Stimulated activated naive CD8-positive, alpha-beta T cell treated with anti-CD3 and anti-CD28 coated beads, Interleukin-15, Interleukin-2, amounts not matched to agents 100 U/mL and 50 U/mL, for 24 hours (primary cell): ENCODE measurements at regions not wholly inside any gene's neighbourhood (a gene's known extent, or its start where the extent isn't known, plus 50 kb on each side); places are given as distances from the start of the nearest gene placed in this dataset.

Experiments
- ATAC-seq: fragments of 150-1000 bp; cut with Tn5 transposase; one replicate; pipeline ENCODE4 v1.10.0; 2021
- DNase-seq: peaks from one replicate; pipeline ENCODE4 v3.0.0; 2021

DNA sequence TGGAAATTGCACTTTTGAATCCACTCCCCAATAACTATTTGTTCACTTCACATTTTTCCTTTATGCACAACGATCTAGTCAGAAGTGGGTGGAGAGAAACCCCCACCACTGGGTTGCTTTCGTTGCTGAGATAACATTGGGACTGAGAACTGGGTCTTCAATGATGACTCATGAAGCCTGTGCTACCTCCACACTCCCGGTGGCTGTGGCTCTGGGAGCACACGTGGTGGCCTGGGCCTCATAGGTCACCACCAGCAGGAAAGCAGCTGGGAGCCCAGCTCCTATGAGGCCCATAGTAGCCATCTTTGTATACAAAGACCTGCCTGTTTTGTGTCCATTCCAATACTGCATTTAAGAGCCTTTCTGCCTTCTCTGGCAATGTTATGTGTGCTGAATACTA lies 178.0 kb upstream of the SASH1 start:
- ATAC-seq (no peak), DNase-seq (no peak)

GRCh38 chr6:148166339-148166968 lies 176.2 kb upstream of the SASH1 start:
- ATAC-seq: no peak
- DNase-seq: no peak

GRCh38 chr6:148169706-148170105 lies 172.9 kb upstream of the SASH1 start:
- no peak for DNase-seq
- ATAC-seq: no peak

DNA sequence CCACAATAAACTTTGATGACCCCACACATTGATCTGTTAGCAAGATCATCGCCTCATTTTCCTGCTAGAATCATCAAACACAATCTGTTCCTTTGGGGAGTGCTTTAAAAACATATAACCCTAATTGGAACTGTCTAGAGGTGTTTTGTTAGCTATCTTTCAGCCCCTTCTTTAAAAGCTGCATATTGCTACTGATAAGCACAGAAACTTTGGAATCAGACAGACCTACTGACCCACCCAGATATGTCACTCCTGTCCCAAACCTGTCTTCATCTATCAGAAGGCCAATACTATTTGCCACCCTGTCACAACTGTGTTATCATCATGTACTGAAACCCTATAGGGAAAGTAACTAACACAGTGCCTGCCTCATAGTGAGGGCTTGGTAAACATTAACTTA lies 172.4 kb upstream of the SASH1 start:
- DNase-seq (no peak), ATAC-seq (no peak)

- no peak for DNase-seq
- no peak for ATAC-seq
Measured at GRCh38 chr6:148173548-148173947, 169.1 kb upstream of the SASH1 start.

- ATAC-seq (no peak), DNase-seq (no peak)
Measured at GRCh38 chr6:148175550-148176188, 167.0 kb upstream of the SASH1 start.

DNA sequence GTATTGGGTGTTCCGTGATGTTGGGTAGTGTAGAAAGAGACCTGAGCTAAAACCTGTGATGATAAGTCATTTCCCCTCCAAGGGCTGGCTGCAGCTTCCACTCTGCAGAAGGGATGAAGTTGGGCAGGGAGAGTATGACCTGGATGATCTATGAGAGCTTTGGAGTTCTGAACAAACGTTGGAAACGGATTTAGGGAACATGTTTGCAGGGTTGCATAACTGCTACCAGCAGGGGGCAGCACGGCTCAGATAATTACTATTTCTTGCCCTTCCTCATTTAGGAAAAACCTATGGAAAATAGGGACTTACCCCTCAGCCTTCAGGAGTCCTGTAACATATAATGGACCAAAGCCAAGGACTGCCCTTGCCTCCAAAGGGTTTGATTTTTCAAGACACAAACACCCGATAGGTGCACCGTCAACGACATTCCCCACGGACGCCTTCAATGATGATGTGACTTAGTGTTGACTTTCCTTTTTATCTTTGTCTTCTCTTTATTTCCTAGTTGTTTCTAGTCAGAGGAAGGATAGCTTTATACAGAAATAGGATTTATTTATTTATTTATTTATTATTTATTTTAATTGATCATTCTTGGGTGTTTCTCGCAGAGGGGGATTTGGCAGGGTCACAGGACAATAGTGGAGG lies 164.9 kb upstream of the SASH1 start:
- ATAC-seq (no peak), DNase-seq (peak; percentile 45)

DNA sequence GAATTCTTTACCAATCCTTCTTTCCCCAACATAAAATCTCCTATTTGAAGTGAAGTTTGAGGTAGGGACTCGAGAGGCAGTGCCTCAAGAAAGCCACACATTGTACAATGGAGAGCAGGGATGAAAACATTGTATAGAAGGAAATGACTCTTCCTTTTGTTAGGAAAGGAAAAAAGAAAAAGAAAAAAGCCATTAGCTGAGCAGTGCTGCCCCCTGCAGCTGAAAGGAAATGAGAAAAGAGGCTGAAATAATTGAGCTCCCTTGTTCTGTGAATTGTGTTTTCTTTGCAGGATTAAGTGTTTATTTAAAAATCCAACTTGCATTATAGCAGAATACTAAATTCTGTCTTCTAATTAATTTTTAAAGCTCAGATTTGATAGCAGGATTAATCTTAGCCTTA lies 162.9 kb upstream of the SASH1 start:
- ATAC-seq (no peak), DNase-seq (no peak)

DNA sequence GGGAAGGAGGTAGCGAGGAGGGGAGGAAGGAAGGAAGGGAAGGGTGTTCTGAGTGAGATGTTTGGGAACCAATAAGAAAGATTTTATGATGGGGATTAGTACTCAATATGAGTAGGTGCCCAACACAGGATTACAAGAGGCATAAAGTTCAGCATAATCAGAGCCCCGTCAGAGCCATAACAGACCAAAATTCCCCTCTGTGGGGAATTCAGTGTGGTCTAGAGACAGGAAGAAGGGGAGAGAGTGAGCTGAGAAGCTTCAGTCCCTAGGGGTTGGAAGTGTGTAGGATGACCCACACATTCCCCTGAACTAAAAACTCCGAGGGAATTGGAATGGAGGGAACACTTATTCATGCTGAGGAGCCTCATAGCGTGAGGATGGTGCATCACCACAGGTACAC lies 160.3 kb upstream of the SASH1 start:
- ATAC-seq (no peak), DNase-seq (no peak)

GRCh38 chr6:148183776-148184175 lies 158.9 kb upstream of the SASH1 start:
- ATAC-seq (no peak), DNase-seq (no peak)

GRCh38 chr6:148186916-148187315 lies 155.7 kb upstream of the SASH1 start:
- no peak for ATAC-seq
- no peak for DNase-seq

- no peak for DNase-seq
- no peak for ATAC-seq
Measured at GRCh38 chr6:148192310-148192709, 150.3 kb upstream of the SASH1 start.

DNA sequence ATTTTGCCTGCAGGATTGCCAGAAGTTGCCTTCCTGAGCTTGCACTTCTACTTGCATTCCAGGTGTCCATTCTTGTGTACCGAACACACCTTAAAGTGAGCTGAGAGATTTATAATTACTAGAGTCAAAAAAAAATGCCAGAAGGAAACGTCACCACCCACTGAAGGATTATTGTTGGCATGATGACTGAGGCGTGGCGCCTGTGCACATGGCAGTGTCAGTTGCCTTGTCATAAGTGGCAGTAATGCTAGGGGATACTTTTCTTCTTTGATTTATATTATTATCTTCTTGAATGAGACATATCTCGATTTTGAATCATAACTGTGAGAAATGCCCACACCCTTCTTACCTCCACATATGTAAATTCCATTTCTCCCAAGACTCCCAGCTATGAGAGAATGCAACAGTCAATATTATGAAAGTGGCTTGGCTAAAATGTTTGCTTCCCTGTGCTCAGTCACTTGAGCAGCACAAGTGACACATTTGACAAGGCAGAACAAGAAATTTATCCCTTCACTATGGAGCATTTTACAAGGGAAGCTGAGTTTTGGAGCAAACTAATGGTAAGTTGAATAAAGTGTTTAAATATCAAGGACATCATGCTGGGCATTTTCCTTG lies 149.5 kb upstream of the SASH1 start:
- ATAC-seq (no peak), DNase-seq (no peak)

DNA sequence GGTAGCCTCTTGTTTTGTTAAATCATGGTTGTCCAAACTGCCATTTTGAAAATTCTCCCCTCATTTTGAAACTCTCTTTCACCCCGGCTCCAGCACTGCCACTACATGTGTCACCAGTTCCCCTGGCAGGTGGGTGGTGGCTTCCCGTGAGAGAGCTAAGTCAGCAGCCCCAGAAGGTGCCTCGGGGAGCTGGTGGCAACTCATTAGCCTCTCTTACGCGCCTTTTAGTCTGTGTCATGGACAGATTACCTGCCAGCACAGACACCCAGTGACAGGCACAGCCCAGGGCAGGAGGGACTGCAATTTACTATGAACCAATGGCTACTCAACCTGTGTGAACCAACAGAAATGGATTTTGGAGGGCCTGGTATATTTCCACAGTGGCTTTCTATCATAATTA lies 147.1 kb upstream of the SASH1 start:
- ATAC-seq (no peak), DNase-seq (no peak)

DNA sequence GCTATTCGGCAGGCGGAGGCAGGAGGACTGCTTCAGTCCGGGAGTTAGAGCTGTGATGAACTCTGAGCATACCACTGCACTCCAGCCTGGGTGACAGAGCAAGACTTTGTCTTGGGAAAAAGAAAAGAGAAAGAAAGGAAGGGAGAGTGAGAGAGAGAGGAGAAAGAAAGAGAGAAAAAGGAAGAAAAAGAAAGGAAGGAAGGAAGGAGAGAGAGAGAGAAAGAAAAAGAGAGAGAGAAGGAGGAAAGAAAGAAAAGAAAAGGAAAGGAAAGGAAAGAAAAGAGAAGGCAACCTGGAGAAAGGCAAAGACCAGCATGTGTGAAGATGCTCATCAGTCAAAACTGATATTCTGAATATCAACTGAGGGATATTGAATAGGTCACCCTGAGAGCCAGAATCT lies 143.1 kb upstream of the SASH1 start:
- no peak for DNase-seq
- no peak for ATAC-seq

GRCh38 chr6:148200293-148200692 lies 142.3 kb upstream of the SASH1 start:
- no peak for ATAC-seq
- DNase-seq: peak; percentile 7

DNA sequence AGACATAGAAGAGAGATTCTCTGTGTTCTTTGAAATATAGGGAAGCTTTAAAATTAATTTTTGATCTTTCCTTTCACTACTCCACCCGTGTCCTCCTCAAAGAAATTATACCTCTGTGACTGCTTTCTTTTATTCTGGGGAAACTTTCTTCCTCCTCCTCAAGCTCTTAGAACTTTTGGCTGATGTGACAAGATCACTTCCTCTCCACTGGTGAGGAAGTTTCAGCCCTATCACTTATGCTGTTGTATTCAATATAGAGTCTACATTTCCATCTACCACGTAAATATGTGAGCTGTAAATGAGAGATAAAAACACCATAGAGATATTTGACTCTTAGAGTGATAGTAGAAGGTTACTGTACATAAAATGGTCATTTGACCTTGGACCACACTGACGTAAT lies 141.9 kb upstream of the SASH1 start:
- ATAC-seq (no peak), DNase-seq (no peak)

DNA sequence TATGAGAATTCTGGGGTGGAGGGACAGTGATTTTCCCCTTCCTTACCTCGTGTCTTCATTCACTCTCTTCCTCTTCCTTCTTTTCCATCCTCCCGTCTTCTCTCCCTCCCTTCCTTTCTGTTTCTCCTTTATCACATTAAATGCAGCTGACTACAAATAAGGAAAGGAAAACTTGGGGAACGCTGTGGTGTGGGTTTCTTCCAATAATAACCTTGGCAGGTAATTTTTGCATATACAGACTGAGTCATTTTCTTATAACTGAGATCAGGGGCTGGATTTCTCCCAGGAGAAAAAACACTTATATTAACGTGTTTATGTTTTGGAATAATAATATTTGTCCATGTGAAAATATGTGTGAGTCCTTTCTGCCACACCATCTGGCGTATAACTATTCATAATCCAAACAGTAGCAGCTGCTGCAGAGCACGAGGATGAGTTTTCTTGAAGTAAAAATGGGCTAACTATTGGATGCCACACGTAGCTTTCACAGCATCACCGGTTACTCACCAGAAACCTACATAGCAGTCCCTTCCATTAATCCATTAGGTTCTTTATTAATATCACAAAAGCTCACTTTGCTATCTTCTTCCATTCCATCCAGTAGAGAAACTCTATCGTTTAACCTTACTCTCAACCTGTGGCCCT lies 139.2 kb upstream of the SASH1 start:
- DNase-seq (no peak), ATAC-seq (peak; percentile 12)

- peak; percentile 85 for ATAC-seq
Measured at GRCh38 chr6:148203970-148204369, 138.7 kb upstream of the SASH1 start.

GRCh38 chr6:148208298-148208697 lies 134.3 kb upstream of the SASH1 start:
- DNase-seq (no peak), ATAC-seq (no peak)

More at GRCh38 chr6:148203970-148204369, 138.7 kb upstream of the SASH1 start:
- peak; percentile 62 for DNase-seq

- no peak for ATAC-seq
- DNase-seq: no peak
Measured at GRCh38 chr6:148211777-148212324, 130.8 kb upstream of the SASH1 start.

- ATAC-seq: no peak
- DNase-seq: no peak
Measured at GRCh38 chr6:148212366-148212765, 130.3 kb upstream of the SASH1 start.

DNA sequence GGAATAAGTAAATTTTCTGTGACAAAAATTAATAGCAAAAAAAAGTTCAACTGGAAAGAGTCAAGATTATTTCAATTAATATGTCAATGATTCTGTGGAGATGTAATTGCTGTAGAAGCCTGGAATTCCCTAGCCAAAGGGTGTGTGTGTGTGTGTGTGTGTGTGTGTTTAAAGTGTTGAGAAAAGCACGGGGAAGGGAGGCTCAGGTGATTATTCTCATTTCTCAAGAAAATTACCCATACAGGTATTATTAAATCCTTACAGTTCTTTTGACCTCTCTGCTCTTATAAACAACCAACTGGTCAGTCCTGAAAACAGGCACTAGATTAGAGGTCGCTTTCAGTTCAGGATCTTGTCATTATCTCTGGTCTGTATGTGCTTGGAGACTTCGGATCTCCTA lies 129.3 kb upstream of the SASH1 start:
- no peak for ATAC-seq
- DNase-seq: no peak
